Erythroblast (primary cell): ENCODE measurements at regions not wholly inside any gene's neighbourhood (a gene's known extent, or its start where the extent isn't known, plus 50 kb on each side); places are given as distances from the start of the nearest gene placed in this dataset.

Source experiments
- GATA1 ChIP-seq: IDR thresholded peaks from 2 replicates; pipeline ENCODE4 v1.6.1; 2011; ENCODE audit warnings: low read depth, mild to moderate bottlenecking, control low read depth, low read length, moderate library complexity
- POLR2A ChIP-seq: IDR thresholded peaks from 2 replicates; pipeline ENCODE4 v1.6.1; 2011; ENCODE audit warnings: mild to moderate bottlenecking, low read length

GRCh38 chr5:174903172-174903732, 178.9 kb downstream of the MSX2 start:
- TF ChIP-seq POLR2A, result no peak
- no peak for TF ChIP-seq GATA1
